Transverse colon (tissue), 4 donors: ENCODE measurements at regions not wholly inside any gene's neighbourhood (a gene's known extent, or its start where the extent isn't known, plus 50 kb on each side); places are given as distances from the start of the nearest gene placed in this dataset.

Source experiments
- EP300 ChIP-seq: sonication (generic); formaldehyde crosslinking; IDR thresholded peaks from one replicate; pipeline ENCODE4 v1.6.1; 2017; ENCODE audit warnings: antibody characterized with exemption, low read depth
- POLR2A ChIP-seq: fragments of 450-650 bp; IDR thresholded peaks from one replicate; pipeline ENCODE4 v1.6.1; 2016; ENCODE audit warnings: antibody characterized with exemption, mild to moderate bottlenecking, moderate library complexity
- POLR2AphosphoS5 ChIP-seq, 3 donors: sonication (generic); formaldehyde crosslinking; IDR thresholded peaks; one replicate each; pipeline ENCODE4 v1.6.1; 2016; ENCODE audit warnings: antibody characterized with exemption in 3 of 3
- TF ChIP-seq, protein P1 (sequence below), 5 experiments: fragments of 200-600 bp in 3 of 5; fragments of 450-650 bp in 2 of 5; sonication (generic) in 3 of 5; IDR thresholded peaks; 1 replicate in 2 of 5; 2 replicates in 3 of 5; pipeline ENCODE4 v1.5.1; 2016 to 2017; ENCODE audit warnings: antibody characterized with exemption in 5 of 5, inconsistent platforms in 3 of 5, mild to moderate bottlenecking in 2 of 5, moderate library complexity in 1 of 5

DNA sequence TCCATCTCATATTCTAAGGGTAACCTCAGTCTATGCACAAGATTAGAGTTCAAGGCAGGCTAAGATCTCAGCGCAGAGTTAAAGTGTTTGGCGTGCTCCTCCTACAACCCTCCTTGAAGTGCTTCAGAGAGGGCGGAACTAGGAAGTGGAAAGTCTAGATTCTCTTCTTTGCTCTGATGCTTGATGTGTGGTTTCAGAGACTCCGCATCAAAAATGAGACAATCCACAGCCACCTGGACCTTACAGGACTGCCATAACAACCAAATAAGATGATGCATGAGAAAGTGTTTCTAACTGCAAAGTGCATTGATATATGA, 161.3 kb upstream of the ATP11B start:
- TF ChIP-seq, protein P1, sequence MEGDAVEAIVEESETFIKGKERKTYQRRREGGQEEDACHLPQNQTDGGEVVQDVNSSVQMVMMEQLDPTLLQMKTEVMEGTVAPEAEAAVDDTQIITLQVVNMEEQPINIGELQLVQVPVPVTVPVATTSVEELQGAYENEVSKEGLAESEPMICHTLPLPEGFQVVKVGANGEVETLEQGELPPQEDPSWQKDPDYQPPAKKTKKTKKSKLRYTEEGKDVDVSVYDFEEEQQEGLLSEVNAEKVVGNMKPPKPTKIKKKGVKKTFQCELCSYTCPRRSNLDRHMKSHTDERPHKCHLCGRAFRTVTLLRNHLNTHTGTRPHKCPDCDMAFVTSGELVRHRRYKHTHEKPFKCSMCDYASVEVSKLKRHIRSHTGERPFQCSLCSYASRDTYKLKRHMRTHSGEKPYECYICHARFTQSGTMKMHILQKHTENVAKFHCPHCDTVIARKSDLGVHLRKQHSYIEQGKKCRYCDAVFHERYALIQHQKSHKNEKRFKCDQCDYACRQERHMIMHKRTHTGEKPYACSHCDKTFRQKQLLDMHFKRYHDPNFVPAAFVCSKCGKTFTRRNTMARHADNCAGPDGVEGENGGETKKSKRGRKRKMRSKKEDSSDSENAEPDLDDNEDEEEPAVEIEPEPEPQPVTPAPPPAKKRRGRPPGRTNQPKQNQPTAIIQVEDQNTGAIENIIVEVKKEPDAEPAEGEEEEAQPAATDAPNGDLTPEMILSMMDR (IDR thresholded peaks at IDR 0.05): no peak
- TF ChIP-seq EP300 (no peak), POLR2A (no peak), POLR2AphosphoS5 (IDR thresholded peaks at IDR 0.05) (no peak)
